NCI-H524 treated with DMSO at 0.1 percent for 48 hours (cell line): ENCODE measurements at regions not wholly inside any gene's neighbourhood (a gene's known extent, or its start where the extent isn't known, plus 50 kb on each side); places are given as distances from the start of the nearest gene placed in this dataset.

Source experiments
- DNase-seq: peaks from one replicate; lab custom pipeline; 2025; lab: John Stamatoyannopoulos, UW

DNA sequence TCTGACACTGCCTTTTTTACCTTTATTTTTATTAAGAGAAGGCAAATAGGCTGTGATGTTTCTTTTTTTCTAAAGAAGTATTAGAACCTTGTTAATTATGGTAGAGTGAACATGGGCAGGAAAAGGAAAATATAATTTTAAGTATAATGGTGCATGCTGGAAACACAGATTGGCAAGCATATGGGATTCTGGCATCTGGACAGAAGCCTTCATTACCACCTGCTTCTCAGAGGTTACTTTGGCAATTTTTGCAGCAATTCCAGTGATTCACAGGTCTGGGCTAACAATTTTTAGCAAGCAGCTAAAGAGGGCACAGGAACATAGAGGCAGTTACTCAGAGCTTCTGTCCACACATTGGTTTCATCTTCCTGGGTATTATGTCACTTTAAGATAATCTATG, 258.3 kb downstream of the DIPK2A start:
- no peak for DNase-seq

DNA sequence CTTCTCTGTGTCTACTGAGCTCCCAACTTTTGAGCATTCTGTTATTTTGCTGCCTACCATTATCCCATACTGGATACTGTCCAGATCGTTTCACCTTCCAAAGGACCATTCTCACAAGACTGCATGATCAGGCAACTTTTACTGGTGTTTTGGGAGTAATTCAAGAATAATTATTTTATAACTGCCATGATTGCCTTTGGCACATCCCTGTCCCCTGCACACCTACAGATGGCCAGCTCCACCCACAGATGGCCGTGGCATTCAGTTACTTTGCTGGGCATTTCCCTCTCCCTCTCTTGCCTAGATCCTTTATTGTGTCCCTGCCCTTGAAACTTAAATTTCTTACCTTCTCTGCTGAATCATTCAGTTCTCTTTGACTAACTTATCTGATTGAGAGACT, 263.9 kb downstream of the DIPK2A start:
- no peak for DNase-seq

DNA sequence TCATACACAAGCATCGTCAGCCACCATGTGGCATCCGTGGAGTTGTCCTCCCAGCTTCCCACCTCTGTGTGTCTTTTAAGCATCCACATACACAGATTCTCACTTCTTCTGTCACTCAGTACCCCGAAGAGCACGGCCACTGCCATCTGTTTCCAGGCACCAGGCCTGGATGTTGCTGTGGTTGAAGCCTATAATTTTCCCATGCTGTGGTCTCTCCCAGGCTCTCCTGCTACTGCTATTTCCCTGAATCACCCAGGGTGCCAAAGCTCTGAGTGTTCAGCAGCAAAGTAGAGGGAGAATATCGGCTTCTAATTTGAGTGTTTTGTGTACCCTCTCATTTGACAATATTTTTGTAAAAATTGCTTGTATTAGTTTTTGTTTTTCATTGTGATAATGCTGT, 265.7 kb downstream of the DIPK2A start:
- no peak for DNase-seq

DNA sequence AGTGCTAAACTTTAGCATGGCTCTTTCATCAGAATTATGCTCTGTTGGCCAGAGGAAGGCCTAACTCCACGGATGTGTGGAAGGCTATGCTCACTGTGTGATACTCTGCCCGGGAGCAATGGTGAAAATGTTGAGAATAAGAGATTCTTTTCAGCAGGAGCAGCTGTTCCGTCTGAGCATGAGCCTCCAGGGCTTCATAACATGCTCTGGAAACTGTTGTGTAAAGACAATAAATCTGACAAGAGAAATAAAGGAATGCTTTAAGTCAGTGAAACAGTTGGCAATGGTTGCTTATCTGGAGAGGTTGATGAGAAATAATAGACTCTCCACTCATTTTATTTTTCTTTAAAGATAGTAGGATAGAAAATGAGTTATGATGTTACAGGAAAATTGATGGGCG, 269.8 kb downstream of the DIPK2A start:
- no peak for DNase-seq

DNA sequence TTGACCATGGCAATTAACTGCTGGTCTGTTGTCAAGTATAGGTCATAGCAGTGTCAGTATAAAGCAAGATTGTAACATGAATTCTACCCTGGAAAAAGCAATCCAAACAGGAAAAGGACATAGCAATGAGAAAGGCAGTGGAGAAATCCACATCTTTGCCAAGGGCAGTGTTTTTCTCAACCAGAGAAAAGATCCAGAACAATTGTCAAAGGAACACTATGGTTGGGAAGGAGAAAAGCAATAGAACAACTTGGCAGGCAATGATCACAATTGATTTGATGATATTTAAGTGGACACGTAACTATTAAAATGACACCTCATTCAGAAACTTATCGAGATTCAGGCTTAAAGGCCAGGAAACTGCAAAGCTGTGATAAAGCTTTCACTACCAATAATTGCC, 271.1 kb downstream of the DIPK2A start:
- no peak for DNase-seq

DNA sequence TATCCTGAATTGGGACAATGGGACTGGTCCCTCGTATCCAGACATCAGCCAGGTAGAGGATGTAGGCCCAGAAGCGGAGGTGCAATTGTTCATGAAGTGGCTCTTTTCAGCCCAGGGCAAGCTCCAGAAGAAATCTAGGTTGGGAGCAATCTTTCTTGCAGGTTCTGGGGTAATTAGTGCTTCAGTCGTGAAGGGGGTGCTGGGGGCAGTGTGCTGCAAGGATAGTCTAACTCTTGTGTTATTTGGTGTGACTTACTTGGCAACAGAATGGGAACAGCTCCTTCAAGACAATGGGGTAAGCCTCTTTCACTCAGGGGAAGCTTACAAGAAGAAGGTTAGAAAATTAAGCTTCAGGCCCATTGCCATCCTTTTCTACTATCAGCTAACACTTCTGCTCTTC, 273.0 kb downstream of the DIPK2A start:
- no peak for DNase-seq

DNA sequence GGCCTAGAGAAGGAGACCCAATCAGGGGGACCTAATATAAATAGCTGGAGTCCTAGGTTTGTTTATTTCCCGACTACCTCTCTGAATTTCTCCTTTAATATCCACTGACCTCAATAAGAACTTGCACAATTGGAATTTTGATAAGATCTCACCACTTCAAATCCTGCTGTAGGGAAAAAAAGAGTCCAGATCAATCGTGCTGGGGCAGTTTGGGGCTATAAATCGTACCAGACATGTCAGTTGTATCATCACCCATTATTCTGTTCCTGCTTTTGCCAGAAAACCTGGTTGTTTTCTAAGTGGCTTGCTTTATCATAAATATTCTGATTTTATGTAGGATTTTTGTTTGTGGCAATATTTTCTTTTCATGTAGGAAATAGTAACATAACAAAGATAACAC, 281.3 kb downstream of the DIPK2A start:
- DNase-seq = no peak

DNA sequence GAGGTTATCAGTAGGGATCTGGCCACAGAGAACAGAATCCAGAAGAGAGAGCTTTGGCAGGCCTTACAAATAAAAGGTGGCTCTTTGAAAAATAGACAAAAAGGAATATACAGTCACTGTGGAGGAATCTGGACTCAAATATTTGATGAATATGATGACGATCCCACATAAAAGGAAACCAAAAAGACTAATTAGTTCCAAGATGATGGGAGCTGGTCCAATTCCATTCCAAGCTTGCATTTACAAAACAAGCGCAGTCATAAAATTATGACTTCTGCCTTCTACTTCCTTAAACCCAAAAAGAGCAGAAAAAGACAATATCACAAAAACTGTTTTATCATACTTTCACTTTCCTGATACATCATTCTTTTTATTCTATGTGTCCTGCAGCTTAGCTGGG, 285.8 kb downstream of the DIPK2A start:
- DNase-seq = no peak

DNA sequence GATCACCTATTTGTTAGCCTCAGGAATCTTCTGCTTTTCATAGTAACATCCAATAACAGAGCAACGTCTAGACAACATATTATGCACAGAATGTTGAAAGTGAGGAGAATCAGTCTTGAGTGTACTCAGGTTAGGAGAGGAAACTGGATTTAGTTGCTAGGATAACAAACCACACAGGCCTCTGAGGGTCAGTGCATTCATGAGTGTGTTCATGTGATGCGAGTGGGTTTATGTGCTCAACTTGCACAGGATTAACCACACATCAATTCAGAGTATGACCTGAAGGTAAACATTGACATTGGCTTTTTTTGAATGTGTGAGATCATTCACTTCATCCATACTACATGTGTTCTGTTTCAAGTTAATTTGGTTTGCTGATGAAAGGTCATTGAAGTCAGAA, 287.6 kb downstream of the DIPK2A start:
- DNase-seq = no peak

DNA sequence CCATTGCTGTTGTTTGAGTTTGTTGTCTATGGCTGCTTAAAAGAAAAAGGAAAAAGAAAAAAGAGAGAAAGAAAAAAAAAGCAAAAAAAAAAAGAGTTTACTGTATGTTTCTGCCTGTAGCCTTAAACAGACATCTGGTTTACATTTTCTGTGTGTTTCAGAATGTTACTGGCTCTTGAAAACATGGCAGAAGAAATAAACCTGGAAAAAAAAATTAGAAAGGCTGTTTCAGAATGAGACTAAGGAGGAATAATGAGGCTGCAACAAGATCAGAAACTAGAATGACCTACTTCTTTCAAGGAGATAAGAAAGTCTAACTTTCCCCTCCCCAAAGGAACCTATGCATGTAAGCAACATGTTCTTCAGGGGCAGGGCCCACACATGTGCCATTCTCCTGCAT, 292.1 kb downstream of the DIPK2A start:
- DNase-seq = no peak

DNA sequence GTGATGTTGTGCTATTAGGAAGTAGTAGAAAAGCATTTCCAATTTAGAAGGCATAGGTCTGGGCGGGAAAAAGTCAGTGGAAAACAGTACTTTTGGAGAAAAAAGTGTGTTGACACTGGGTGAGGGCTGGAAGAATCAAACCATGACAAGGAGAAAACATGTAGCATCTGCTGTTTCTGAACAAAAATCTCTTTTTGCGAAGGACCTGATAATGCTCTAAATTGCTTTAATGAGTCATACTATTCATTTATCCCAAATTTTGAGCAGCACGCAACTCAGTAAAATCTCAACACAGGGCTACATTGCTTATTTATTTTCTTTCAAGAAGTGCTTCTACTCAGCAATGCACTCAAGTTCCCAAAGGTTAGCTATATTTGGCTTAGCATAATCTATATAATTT, 292.7 kb downstream of the DIPK2A start:
- no peak for DNase-seq

DNA sequence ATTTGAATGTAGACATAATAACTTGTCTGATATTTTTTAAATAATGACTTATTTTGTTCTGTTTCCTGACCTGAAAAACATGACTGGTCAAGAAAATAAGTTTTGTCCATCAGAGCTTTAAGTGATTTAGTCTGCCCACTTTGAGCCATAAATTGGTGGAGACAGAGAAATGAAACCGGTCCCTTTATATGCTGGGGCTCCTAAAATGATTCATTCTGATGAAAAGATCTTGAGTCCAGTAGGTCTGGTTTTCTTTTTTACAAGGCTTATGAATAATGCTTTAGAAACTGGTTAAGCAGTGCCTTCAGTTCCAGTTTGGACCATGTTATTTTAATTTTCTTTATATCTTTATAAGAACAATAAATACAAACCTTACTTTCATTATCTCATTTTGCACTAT, 293.2 kb downstream of the DIPK2A start:
- DNase-seq = no peak

DNA sequence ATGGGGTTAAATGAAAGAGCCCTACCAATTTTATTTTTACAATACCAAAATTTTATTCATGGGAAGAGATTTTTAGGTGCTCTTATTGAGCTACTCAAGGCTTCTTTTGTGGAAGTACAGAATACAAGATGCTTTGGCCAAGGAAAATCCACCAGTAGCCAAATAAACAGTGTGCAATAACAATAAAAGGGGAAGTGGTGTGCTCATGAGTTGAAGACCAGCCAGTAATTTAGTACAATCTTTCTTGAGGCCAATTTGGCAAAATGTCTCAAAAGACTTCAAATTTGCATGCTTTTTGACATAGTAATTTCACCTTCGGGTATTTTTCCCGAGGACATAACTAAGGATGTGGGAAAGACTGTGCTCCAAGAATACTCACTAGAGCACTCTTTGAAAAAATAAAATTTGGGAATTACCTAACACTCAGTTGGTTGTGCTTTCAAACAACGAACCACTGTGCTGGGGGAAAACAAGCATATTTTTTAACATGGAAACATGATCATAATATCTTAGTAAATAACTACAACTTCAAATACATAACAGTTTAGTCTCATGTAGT, 294.0 kb downstream of the DIPK2A start:
- no peak for DNase-seq

DNA sequence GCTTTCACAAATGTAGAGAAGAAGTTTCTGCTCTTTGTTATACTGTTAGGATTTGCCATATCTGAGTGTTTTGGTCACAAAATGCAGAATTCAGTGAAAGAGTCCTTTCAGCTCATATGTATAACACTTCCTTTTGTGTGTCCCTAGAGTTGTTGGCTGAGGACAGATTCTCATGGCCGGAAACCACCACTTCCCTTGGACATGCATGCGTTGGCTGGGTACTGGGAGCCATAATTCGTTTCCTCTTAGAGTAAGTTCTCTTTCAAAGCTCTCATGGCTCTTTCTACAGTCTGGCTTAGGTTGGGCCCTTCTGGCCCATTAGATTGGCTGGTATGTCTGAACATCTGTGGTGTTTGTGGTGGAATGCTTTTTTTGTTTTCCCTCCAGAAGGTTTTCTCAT, 298.5 kb downstream of the DIPK2A start:
- DNase-seq = no peak

DNA sequence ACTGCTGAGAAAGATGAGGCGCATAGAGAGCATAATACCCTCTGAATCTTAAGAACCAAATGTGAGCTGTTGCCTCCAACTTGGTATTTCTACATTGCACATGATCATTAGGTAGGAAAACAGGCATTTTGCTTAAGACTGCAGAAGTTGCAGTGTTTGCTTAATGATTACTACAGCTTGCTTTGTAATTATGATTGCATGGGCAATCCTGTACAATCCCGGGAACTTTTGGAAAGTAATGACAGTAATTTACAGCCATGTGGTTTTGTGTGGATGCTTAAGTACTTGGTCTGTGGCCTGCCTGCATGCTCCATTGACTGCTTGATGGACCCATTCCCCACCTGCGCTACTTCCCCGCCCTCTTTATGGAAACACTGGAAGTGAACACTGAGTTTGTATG, 301.1 kb downstream of the DIPK2A start:
- no peak for DNase-seq

DNA sequence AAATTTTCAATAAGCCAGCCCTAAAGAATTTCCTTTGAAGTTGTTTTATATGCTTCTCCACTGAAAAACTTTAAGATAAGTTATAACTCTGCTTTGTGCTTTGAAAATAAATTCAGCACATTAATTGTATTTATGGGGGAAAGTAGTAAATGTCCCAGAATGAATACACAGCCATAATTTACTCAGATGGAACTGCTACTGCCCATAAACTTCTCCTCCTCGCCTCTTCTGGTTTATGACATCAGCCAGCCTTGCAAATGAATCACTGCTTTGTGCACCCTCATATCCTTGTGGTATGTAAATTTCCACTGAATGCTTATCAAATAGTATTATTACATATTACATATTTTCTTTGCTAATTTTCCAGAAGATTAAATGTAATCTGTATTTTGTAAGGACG, 302.0 kb downstream of the DIPK2A start:
- no peak for DNase-seq

DNA sequence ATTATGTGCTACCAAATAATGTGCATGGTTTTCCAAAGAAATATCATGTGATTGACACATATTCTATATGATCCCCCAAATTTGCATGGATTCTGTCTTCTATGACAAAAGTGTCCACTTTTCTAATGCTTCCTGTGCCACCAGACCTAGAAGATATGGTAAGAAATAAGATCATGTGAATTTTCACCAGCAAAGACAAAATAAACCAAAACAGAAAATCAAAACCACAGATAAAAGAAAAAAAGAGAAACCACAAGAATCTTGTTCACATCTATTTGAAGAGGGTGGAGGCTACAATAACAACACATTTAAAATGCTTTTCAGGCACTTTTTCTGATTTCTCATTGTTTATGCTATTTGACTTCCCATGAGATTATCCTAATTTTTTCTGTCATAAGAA, 303.4 kb downstream of the DIPK2A start:
- no peak for DNase-seq

DNA sequence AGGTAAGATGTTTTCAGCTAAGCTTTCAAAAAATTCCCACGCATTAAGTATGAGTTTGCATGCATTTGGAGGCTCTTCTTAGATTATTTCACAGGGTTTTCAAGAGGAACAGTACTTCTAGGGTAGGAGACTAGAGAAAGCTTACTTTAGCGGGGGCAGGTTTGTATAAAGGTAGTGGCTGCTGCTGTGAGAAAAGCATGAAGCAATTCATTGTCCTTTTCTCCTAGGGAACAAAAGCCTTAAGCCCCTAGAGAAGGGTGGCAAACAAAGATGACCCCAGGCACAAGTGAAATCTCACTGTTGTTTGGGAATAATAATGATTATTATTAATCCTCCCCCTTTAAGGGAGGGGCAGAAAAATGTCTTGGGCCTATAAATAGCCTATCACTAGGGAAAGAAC, 310.7 kb downstream of the DIPK2A start:
- DNase-seq = no peak

DNA sequence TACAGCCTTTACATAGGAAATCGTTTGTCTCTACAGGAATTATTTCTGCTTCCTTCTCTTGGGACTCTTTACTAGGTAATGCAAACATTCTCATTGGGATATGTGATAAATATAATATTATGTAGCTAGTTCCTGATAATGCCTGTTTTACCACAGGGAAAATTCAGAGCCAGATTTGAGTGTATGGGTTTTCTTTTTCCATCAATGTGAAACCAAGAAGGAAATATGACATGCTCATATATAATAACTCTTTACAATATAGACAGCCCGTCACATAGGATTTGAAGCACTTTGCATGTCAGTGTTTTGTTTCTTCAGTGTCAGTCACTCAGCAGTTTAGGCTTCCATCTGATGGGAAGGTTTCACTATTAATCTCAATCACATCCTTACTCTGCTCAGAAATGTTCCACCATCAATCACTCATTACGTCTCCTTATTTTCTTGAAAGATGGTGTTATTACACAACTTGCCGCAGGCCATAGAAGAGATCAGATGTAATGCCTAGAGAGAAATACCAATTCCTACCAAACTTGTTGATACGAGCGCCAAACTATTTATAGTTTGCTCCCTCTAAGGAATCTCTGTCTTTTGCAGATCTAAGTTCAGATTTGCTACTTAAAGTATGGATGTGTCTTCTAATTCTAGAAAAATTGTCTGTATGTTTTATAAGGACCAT, 314.8 kb downstream of the DIPK2A start:
- no peak for DNase-seq

DNA sequence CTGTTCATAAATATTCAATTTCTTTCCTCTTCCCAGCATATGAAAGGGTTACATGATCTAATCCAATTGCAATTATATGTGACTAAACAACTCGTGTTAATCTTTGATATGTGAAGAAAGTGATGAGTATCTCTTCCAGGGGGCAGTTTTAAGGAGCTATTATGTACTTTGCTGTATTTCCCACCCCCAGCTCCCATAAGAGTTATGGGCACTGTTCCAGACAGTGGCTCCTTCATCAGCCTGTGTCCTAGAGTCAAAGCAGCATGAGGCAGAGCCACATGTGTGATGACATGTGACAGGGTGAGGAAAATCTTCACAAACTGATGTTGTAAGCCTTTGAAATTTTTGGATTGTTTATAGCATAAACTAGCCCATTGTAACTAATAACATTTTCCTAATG, 315.4 kb downstream of the DIPK2A start:
- no peak for DNase-seq

DNA sequence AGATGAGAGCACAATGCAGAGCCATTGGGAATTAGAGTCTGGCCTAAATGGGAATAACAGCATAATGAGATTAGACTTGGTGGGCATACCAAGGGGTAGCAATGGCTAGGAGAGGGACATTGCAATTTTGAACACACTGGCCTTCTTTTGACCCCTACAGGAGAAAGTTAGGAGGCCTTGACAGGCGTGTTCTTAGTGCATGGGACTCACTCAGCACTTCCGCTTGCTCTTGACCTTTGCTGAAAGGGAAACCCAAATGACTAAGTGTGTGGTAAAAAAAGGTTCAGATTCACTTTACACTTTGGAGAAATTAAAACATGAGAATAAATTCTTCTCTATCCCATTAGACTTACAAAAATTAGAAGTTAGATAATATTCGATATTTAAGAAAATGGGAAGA, 317.4 kb downstream of the DIPK2A start:
- no peak for DNase-seq

DNA sequence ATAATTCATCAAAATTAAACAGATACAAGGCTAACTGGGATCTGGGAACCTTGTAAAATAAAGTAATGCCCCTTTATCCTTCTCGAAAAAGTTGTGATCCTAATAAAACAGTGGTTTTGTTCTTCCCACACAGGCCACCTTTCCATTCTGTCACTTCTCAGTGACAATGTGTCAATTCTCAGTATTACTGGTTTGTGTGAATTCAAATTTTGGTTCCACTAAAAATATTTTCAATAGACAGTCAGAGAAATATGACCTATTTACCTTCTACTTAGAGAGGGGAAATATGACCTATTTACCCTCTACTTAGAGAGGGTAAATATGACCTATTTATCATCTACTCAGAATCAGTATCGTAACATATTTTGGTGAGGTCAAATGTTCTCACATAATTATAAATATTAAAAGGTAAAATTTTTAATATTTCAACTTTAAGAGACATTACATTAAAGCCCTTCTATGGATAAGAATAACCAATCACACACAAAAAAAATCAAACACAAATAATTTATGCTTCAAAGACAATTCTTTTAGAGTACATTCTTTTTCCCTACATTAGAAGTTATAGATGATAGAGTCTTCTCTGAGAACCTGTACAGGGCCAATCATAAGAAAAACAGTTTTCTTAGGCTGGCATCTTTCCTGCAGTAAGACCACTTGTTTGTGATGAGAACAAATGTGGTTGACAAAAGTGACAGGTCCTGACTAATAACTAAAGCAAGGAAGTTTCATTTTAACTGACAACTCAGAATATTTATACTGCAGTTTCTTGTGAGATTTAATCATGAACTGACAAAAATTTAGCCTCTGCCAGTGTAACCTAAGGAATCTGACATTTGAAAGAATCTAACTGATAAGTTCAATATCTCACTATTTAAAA, 323.3 kb downstream of the DIPK2A start:
- DNase-seq = no peak

DNA sequence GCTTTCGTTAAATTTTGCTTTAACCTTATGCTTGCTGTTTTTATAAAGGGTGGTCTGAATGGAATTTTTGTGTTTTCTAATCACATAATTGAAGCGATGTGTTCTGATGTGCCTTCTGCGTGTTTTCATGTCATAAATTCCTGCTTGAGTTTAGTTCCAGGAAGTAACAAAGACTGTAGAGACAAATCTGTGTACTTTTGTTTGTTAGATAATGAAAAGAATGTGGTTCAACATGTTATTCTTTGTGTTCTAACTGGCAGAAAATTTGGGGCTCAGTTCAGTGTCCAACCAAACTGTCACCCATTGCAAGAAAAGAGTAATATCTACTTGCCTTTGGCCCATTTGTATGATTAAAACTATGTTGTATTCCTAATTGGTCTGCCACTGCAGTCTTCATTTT, 324.0 kb downstream of the DIPK2A start:
- no peak for DNase-seq

DNA sequence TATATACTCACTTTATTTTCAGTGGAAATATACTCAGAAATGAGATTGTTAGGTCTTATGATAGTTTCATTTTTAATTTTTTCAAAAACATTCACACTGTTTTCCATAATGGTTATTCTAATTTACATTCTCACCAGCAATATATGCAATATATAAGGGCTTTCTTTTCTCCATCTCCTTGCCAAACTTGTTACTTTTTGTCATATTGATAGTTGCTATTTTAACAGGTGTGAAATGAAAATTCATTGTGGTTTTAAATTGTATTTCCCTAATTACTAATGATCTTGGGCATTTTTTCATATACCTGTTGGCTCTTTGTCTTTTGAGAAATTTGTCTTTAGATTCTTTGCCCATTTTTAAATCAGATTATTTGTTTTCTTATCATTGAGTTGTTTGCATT, 325.2 kb downstream of the DIPK2A start:
- no peak for DNase-seq
